ENCODE measurements at regions not wholly inside any gene's neighbourhood (a gene's known extent, or its start where the extent isn't known, plus 50 kb on each side); places are given as distances from the start of the nearest gene placed in this dataset.

- Histone ChIP-seq H3K27ac (no peak overlapping the region), H3K36me3 (ENCODE audit: low read depth) (no peaks in the 10 kb centered on the region), H3K4me2 (no peak overlapping the region), H3K79me2 (ENCODE audit: low read depth) (no peaks in the 10 kb centered on the region), H3K4me1 (replicated peaks; ENCODE audit: insufficient read depth) (no peaks in the 10 kb centered on the region), H3K4me3 (no peak overlapping the region), H3K9me3 (ENCODE audit: insufficient read depth, low read depth) (no peaks in the 10 kb centered on the region), H3F3A (ENCODE audit: insufficient read depth, low read depth) (no peaks in the 10 kb centered on the region), H3K27me3 (ENCODE audit: insufficient read depth, low read depth) (no peaks in the 10 kb centered on the region), H2AFZ (no peak overlapping the region), H3K9me2 (ENCODE audit: insufficient read depth) (no peaks in the 10 kb centered on the region), H4K20me1 (ENCODE audit: insufficient read depth) (no peaks in the 10 kb centered on the region)
- CTCF ChIA-PET, result no interaction called here
- intact Hi-C loops (cut with micrococcal nuclease; ENCODE audit: unreplicated experiment), result no loop called here
- TF ChIP-seq CTCF (conservative IDR thresholded peaks at IDR 0.05) (no peak), EZH2 (IDR thresholded peaks at IDR 0.05; ENCODE audit: low read depth) (no peak)
- POLR2A ChIA-PET (ENCODE audit: unreplicated experiment), result no interaction called here
- no peak for DNase-seq
- no TSS peak for BruUV-seq (replicated peaks)
Measured at GRCh38 chr3:72277710-72278109, 492.8 kb upstream of the PROK2 start.

- no peak for DNase-seq
- H3K27ac ChIP-seq, result no peak overlapping the region
- ChIA-PET CTCF (no interaction called here), POLR2A (ENCODE audit: unreplicated experiment) (no interaction called here)
- H3K4me3 ChIP-seq, result no peak overlapping the region
- no peak overlapping the region for H2AFZ ChIP-seq
- H4K20me1 ChIP-seq (ENCODE audit: insufficient read depth), result no peaks in the 10 kb centered on the region
- no TSS peak for BruUV-seq (replicated peaks)
- H3K4me2 ChIP-seq, result no peak overlapping the region
- no peaks in the 10 kb centered on the region for H3K36me3 ChIP-seq (ENCODE audit: low read depth)
- H3K27me3 ChIP-seq (ENCODE audit: insufficient read depth, low read depth), result no peaks in the 10 kb centered on the region
- no peaks in the 10 kb centered on the region for H3K79me2 ChIP-seq (ENCODE audit: low read depth)
- H3F3A ChIP-seq (ENCODE audit: insufficient read depth, low read depth), result no peaks in the 10 kb centered on the region
- H3K9me2 ChIP-seq (ENCODE audit: insufficient read depth), result no peaks in the 10 kb centered on the region
- TF ChIP-seq CTCF (conservative IDR thresholded peaks at IDR 0.05) (no peak), EZH2 (IDR thresholded peaks at IDR 0.05; ENCODE audit: low read depth) (no peak)
- no peaks in the 10 kb centered on the region for H3K4me1 ChIP-seq (replicated peaks; ENCODE audit: insufficient read depth)
- H3K9me3 ChIP-seq (ENCODE audit: insufficient read depth, low read depth), result no peaks in the 10 kb centered on the region
- intact Hi-C loops (cut with micrococcal nuclease; ENCODE audit: unreplicated experiment), result no loop called here
Measured at GRCh38 chr3:72276806-72277205, 491.9 kb upstream of the PROK2 start.

- H3K9me3 ChIP-seq (ENCODE audit: insufficient read depth, low read depth), result no peaks in the 10 kb centered on the region
- no peaks in the 10 kb centered on the region; the same call in 1 of the 2 replicates for H3K4me1 ChIP-seq (replicated peaks; ENCODE audit: insufficient read depth)
- no peaks in the 10 kb centered on the region for H3F3A ChIP-seq (ENCODE audit: insufficient read depth, low read depth)
- no peak for TF ChIP-seq EZH2 (IDR thresholded peaks at IDR 0.05; ENCODE audit: low read depth)
- TF ChIP-seq CTCF (conservative IDR thresholded peaks at IDR 0.05), result no peak
- no peaks in the 10 kb centered on the region for H3K79me2 ChIP-seq (ENCODE audit: low read depth)
- ChIA-PET CTCF (no interaction called here), POLR2A (ENCODE audit: unreplicated experiment) (no interaction called here)
- no peaks in the 10 kb centered on the region for H3K36me3 ChIP-seq (ENCODE audit: low read depth)
- no peaks in the 10 kb centered on the region for H3K9me2 ChIP-seq (ENCODE audit: insufficient read depth)
- no peak overlapping the region for H3K4me2 ChIP-seq
- H2AFZ ChIP-seq, result no peak overlapping the region
- H3K27me3 ChIP-seq (ENCODE audit: insufficient read depth, low read depth), result no peaks in the 10 kb centered on the region
- no peak overlapping the region for H3K4me3 ChIP-seq
- H3K27ac ChIP-seq, result no peak overlapping the region
- no TSS peak for BruUV-seq (replicated peaks)
- intact Hi-C loops (cut with micrococcal nuclease; ENCODE audit: unreplicated experiment), result no loop called here
- DNase-seq, result no peak
- H4K20me1 ChIP-seq (ENCODE audit: insufficient read depth), result no peaks in the 10 kb centered on the region
Measured at GRCh38 chr3:72275331-72275751, 490.4 kb upstream of the PROK2 start.
